AG04450 (cell line): ENCODE measurements at regions not wholly inside any gene's neighbourhood (a gene's known extent, or its start where the extent isn't known, plus 50 kb on each side); places are given as distances from the start of the nearest gene placed in this dataset.

ENCODE experiments used
- CTCF ChIA-PET: fragments of 300-600, 350-600 bp; formaldehyde crosslinking; extraction: SDS; loops from one replicate; lab custom pipeline; 2022; ENCODE audit warnings: antibody characterized with exemption, inconsistent platforms; lab: Charles Lee
- POLR2A ChIA-PET: fragments of 350-600 bp; formaldehyde crosslinking; extraction: SDS; loops from one replicate; lab custom pipeline; 2021; ENCODE audit warnings: antibody characterized with exemption, inconsistent platforms; lab: Yijun Ruan, JAX
- DNase-seq: peaks from one replicate; pipeline ENCODE4 v3.0.0-alpha.2; 2011; ENCODE audit warnings: low read depth, low spot score
- H3K27ac ChIP-seq: one replicate; pipeline ENCODE4 v1.5.1; 2012; ENCODE audit warnings: low read depth, low read length, control low read depth
- H3K27me3 ChIP-seq: one replicate; pipeline ENCODE4 v1.6.0; 2012; ENCODE audit warnings: low read length; ENCODE audit not compliant: control insufficient read depth, insufficient read depth
- H3K4me3 ChIP-seq: 2 replicates; pipeline ENCODE4 v1.5.1; 2011; ENCODE audit warnings: mild to moderate bottlenecking, low read depth, low read length, control low read depth
- H3K9me3 ChIP-seq: 2 replicates; pipeline ENCODE4 v1.5.1; 2012; ENCODE audit warnings: low read length; ENCODE audit not compliant: control insufficient read depth, insufficient read depth
- TF ChIP-seq, protein P1 (sequence below): IDR thresholded peaks from 2 replicates; pipeline ENCODE4 v1.5.1; 2011; ENCODE audit warnings: low read depth, low read length, control low read depth, inconsistent platforms

GRCh38 chr7:429828-430180 is 89.8 kb downstream of the PDGFA start:
- CTCF ChIA-PET: no interaction called here
- POLR2A ChIA-PET: no interaction called here
- TF ChIP-seq, protein P1, sequence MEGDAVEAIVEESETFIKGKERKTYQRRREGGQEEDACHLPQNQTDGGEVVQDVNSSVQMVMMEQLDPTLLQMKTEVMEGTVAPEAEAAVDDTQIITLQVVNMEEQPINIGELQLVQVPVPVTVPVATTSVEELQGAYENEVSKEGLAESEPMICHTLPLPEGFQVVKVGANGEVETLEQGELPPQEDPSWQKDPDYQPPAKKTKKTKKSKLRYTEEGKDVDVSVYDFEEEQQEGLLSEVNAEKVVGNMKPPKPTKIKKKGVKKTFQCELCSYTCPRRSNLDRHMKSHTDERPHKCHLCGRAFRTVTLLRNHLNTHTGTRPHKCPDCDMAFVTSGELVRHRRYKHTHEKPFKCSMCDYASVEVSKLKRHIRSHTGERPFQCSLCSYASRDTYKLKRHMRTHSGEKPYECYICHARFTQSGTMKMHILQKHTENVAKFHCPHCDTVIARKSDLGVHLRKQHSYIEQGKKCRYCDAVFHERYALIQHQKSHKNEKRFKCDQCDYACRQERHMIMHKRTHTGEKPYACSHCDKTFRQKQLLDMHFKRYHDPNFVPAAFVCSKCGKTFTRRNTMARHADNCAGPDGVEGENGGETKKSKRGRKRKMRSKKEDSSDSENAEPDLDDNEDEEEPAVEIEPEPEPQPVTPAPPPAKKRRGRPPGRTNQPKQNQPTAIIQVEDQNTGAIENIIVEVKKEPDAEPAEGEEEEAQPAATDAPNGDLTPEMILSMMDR: no peak
- peaks cover 29% of the 10 kb centered on the region; the same call in 1 of the 2 replicates for H3K9me3 ChIP-seq
- no peak overlapping the region for H3K27ac ChIP-seq
- DNase-seq: no peak
- peaks cover 20% of the 10 kb centered on the region for H3K27me3 ChIP-seq
- H3K4me3 ChIP-seq: no peak overlapping the region

DNA sequence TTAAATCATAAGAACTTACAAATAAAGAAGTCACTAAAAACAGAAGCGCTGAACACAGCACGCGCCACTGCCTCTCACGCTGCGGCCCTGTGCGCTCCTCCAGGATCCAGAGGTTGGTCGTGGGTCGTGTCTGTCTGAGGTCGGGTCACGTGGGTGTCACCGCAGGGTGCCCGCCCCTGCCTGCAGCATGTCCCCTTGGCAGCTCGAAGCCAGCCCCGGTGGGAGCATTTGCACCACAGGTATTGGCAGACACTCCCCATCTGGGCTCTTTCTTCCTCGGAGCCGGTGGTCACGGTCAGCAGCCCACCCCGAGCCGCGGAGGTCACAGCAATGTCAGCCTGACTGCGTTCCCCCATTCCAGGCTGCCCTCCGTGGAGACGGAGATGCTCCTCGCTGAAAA is 88.6 kb downstream of the PDGFA start:
- CTCF ChIA-PET: no interaction called here

DNA sequence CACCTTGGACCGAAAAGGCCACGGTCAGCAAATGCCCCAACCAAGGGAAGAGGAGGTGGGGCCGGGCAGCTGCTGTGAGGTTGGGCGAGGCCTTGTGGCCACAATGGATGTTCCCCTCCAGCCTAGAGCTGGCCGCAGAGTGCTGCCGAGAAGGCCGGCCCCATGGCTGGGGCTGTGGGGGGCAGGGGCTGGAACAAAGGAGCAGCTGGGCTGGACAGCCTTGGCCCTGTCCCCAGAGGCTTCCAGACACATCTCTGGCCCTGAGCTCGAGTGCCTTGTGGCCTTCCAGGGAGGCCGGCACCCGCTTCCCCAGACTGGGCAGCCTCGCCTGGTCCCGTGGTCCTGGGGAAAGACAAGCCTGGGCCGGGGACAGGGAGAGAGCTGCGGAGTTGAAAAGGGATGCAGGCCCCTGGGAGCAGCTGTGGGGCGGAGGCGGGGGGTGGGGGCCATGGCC is 88.0 kb downstream of the PDGFA start:
- TF ChIP-seq, protein P1: no peak
- Histone ChIP-seq H3K27ac (no peak overlapping the region), H3K9me3 (peaks cover 26% of the 10 kb centered on the region; the same call in 1 of the 2 replicates), H3K4me3 (no peak overlapping the region), H3K27me3 (peaks cover 14% of the 10 kb centered on the region)
- DNase-seq: no peak
- POLR2A ChIA-PET: no interaction called here
- CTCF ChIA-PET: no interaction called here

More for the DNA sequence above, 88.6 kb downstream of the PDGFA start:
- POLR2A ChIA-PET: no interaction called here
- Histone ChIP-seq H3K27ac (no peak overlapping the region), H3K27me3 (peaks cover 17% of the 10 kb centered on the region), H3K9me3 (peaks cover 30% of the 10 kb centered on the region; the same call in 1 of the 2 replicates), H3K4me3 (no peak overlapping the region)
- TF ChIP-seq, protein P1: no peak
- DNase-seq: no peak

- no peak for DNase-seq
- ChIA-PET CTCF (no interaction called here), POLR2A (no interaction called here)
- Histone ChIP-seq H3K27ac (no peak overlapping the region), H3K27me3 (peaks cover 13% of the 10 kb centered on the region), H3K4me3 (no peak overlapping the region), H3K9me3 (peaks cover 26% of the 10 kb centered on the region; the same call in 1 of the 2 replicates)
- TF ChIP-seq, protein P1: no peak
Observed at GRCh38 chr7:432256-432655, 87.4 kb downstream of the PDGFA start.

DNA sequence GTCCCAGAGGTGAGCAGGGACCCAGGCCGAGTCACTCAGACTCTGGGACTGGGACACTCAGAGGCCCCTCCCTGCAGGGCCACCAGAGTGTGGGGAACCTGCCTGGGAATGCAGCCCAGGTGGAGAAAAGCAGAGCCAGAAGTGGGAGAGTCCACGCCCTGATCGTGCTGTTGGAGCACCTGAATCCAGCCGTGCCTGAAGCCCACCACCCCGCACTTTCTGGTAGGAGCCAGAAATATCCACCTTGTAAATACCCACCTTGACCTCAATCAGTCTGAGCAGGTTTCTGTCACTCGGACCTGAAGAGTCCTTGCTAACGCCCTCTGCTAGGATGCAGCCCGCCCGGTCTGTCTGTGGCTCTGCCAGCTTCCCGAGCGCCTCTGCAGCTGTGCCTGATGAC is 86.7 kb downstream of the PDGFA start:
- ChIA-PET CTCF (no interaction called here), POLR2A (no interaction called here)

More for the DNA sequence above, 86.7 kb downstream of the PDGFA start:
- TF ChIP-seq, protein P1: no peak
- H3K4me3 ChIP-seq: no peak overlapping the region
- no peak overlapping the region for H3K27ac ChIP-seq
- peaks cover 26% of the 10 kb centered on the region; the same call in 1 of the 2 replicates for H3K9me3 ChIP-seq
- no peak for DNase-seq
- H3K27me3 ChIP-seq: peaks cover 13% of the 10 kb centered on the region
